NT2/D1 (cell line): ENCODE measurements at regions not wholly inside any gene's neighbourhood (a gene's known extent, or its start where the extent isn't known, plus 50 kb on each side); places are given as distances from the start of the nearest gene placed in this dataset.
"Not testable (repeated sequence)": the region's sequence is repeated elsewhere in the genome, so short reads cannot be mapped to it uniquely, and the experiment has no call there.

Experiments
- DNase-seq: peaks from one replicate; pipeline ENCODE4 v3.0.0-alpha.2; 2011; ENCODE audit warnings: low read depth, low spot score
- H3K27me3 ChIP-seq: 2 replicates; pipeline ENCODE4 v1.6.0; 2011; ENCODE audit warnings: mild to moderate bottlenecking; ENCODE audit not compliant: insufficient read length, insufficient read depth
- H3K36me3 ChIP-seq: 2 replicates; pipeline ENCODE4 v1.6.1; 2011; ENCODE audit warnings: mild to moderate bottlenecking, low read length, mixed read lengths; ENCODE audit not compliant: insufficient read depth, insufficient read length
- H3K4me1 ChIP-seq: 2 replicates; pipeline ENCODE4 v1.5.1; 2011; ENCODE audit not compliant: insufficient read depth, insufficient read length
- H3K4me3 ChIP-seq: 2 replicates; pipeline ENCODE4 v1.5.1; 2011; ENCODE audit warnings: low read depth; ENCODE audit not compliant: insufficient read length
- H3K9ac ChIP-seq: 2 replicates; pipeline ENCODE4 v1.6.0; 2011; ENCODE audit warnings: low read depth; ENCODE audit not compliant: insufficient read length
- H3K9me3 ChIP-seq: 2 replicates; pipeline ENCODE4 v1.5.1; 2011; ENCODE audit warnings: mild to moderate bottlenecking, low read length; ENCODE audit not compliant: insufficient read depth
- SUZ12 ChIP-seq: IDR thresholded peaks from 2 replicates; pipeline ENCODE4 v1.6.1; 2011; ENCODE audit not compliant: insufficient read length, insufficient read depth; ENCODE audit errors: extremely low read depth
- YY1 ChIP-seq: IDR thresholded peaks from 2 replicates; pipeline ENCODE4 v1.6.1; 2011; ENCODE audit not compliant: insufficient read length, insufficient read depth
- ZNF274 ChIP-seq: IDR thresholded peaks from 2 replicates; pipeline ENCODE4 v1.6.1; 2011; ENCODE audit warnings: mild to moderate bottlenecking, low read depth, low read length

- Histone ChIP-seq H3K9ac (no peak overlapping the region), H3K36me3 (no peaks in the 10 kb centered on the region), H3K4me3 (no peak overlapping the region), H3K9me3 (no peaks in the 10 kb centered on the region), H3K4me1 (no peaks in the 10 kb centered on the region), H3K27me3 (no peaks in the 10 kb centered on the region)
- no peak for DNase-seq
- no peak for TF ChIP-seq YY1
- no peak for TF ChIP-seq ZNF274
- no peak for TF ChIP-seq SUZ12
These were observed 750.6 kb upstream of the PCDH15 start for GRCh38 chr10:55551603-55552002.

GRCh38 chr10:55550236-55550635, 749.2 kb upstream of the PCDH15 start:
- no peaks in the 10 kb centered on the region for H3K27me3 ChIP-seq
- no peak for DNase-seq
- no peaks in the 10 kb centered on the region for H3K4me1 ChIP-seq
- no peaks in the 10 kb centered on the region for H3K36me3 ChIP-seq
- TF ChIP-seq ZNF274 (no peak), SUZ12 (no peak), YY1 (no peak)
- H3K9me3 ChIP-seq = no peaks in the 10 kb centered on the region
- no peak overlapping the region for H3K4me3 ChIP-seq
- H3K9ac ChIP-seq = no peak overlapping the region

- H3K27me3 ChIP-seq, H3K36me3 ChIP-seq, DNase-seq, H3K4me1 ChIP-seq, H3K9me3 ChIP-seq, H3K9ac ChIP-seq, H3K4me3 ChIP-seq: not testable (repeated sequence)
These were observed 736.5 kb upstream of the PCDH15 start for GRCh38 chr10:55537497-55537896.

- Histone ChIP-seq H3K4me1 (no peaks in the 10 kb centered on the region), H3K27me3 (no peaks in the 10 kb centered on the region), H3K4me3 (no peak overlapping the region), H3K9ac (no peak overlapping the region), H3K36me3 (no peaks in the 10 kb centered on the region), H3K9me3 (no peaks in the 10 kb centered on the region)
- TF ChIP-seq SUZ12 (no peak), YY1 (no peak), ZNF274 (no peak)
- no peak for DNase-seq
These were observed 718.2 kb upstream of the PCDH15 start for GRCh38 chr10:55519264-55519663.

GRCh38 chr10:55518416-55518815, 717.4 kb upstream of the PCDH15 start:
- not testable (repeated sequence) for DNase-seq, H3K36me3 ChIP-seq, H3K27me3 ChIP-seq, H3K4me1 ChIP-seq, H3K9ac ChIP-seq, H3K9me3 ChIP-seq, H3K4me3 ChIP-seq

DNA sequence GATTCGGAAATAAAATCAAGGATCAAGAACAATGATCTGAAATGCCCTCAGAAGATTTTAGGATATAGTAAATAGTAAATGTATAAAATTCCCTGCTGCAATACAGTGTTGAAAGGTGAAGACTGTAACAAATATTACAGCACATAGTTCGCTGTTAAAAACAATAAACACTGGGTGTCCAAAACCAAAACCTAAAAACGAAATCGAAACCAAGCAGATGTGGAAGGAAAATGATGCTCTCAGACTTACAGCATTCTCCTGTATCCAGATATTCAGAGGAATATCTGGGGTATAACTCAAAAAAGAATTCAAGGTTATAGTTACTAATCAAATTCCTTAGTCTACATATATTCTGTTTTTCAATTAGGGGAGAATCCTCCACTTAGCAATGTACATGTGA, 708.1 kb upstream of the PCDH15 start:
- no peak for DNase-seq
- no peak overlapping the region for H3K4me3 ChIP-seq
- H3K9me3 ChIP-seq = no peaks in the 10 kb centered on the region

GRCh38 chr10:55500931-55501559, 700.0 kb upstream of the PCDH15 start:
- Histone ChIP-seq H3K4me1 (no peaks in the 10 kb centered on the region), H3K4me3 (no peak overlapping the region), H3K9me3 (no peaks in the 10 kb centered on the region), H3K36me3 (no peaks in the 10 kb centered on the region), H3K9ac (no peak overlapping the region), H3K27me3 (no peaks in the 10 kb centered on the region)
- DNase-seq = peak; percentile 28
- no peak for TF ChIP-seq YY1
- TF ChIP-seq ZNF274 = no peak
- no peak for TF ChIP-seq SUZ12

More for the DNA sequence above, 708.1 kb upstream of the PCDH15 start:
- Histone ChIP-seq H3K36me3 (no peaks in the 10 kb centered on the region), H3K9ac (no peak overlapping the region), H3K27me3 (no peaks in the 10 kb centered on the region), H3K4me1 (no peaks in the 10 kb centered on the region)
- no peak for TF ChIP-seq YY1
- no peak for TF ChIP-seq ZNF274
- TF ChIP-seq SUZ12 = no peak

- no peaks in the 10 kb centered on the region for H3K4me1 ChIP-seq
- no peaks in the 10 kb centered on the region for H3K36me3 ChIP-seq
- H3K9me3 ChIP-seq = no peaks in the 10 kb centered on the region; the same call in 1 of the 2 replicates
- DNase-seq = no peak
- TF ChIP-seq ZNF274 = no peak
- no peak for TF ChIP-seq YY1
- no peak for TF ChIP-seq SUZ12
- no peak overlapping the region for H3K4me3 ChIP-seq
- no peaks in the 10 kb centered on the region for H3K27me3 ChIP-seq
- no peak overlapping the region for H3K9ac ChIP-seq
These were observed 697.0 kb upstream of the PCDH15 start for GRCh38 chr10:55497893-55498499.
